A549 (cell line): ENCODE measurements at regions not wholly inside any gene's neighbourhood (a gene's known extent, or its start where the extent isn't known, plus 50 kb on each side); places are given as distances from the start of the nearest gene placed in this dataset.

ENCODE experiments used
- ATAC-seq, 2 experiments: fragments of 200-7000 bp in 1 of 2; fragments of >200 bp in 1 of 2; cut with Nextera tagmentation in 1 of 2; cut with Tn5 transposase in 1 of 2; 3 replicates each; pipeline versions ENCODE4 v1.8.0 to v1.9.1; 2018 to 2020; ENCODE audit warnings: mild to moderate bottlenecking in 1 of 2, moderate library complexity in 1 of 2
- CTCF ChIA-PET: fragments of 300-600 bp; sonication (Branson Sonifier 250); formaldehyde crosslinking; extraction: SDS; loops from one replicate; lab custom pipeline; 2021; ENCODE audit warnings: antibody characterized with exemption, inconsistent platforms; lab: Yijun Ruan, JAX
- POLR2A ChIA-PET: fragments of 350-600 bp; formaldehyde crosslinking; extraction: SDS; loops from one replicate; lab custom pipeline; 2021; ENCODE audit warnings: antibody characterized with exemption, inconsistent platforms; lab: Yijun Ruan, JAX
- DNase-seq, 2 experiments: peaks; one replicate each; pipeline versions ENCODE4 v3.0.0 to v3.0.0-alpha.2; 2011 to 2016; ENCODE audit warnings: low read depth in 1 of 2, low spot score in 1 of 2
- FAIRE-seq: peaks from 2 replicates; lab custom pipeline; 2011; peaks lifted over from hg19 to GRCh38; lab: Jason Lieb, UNC
- H3K27ac ChIP-seq, 2 experiments: fragments of >200 bp; sonication (Bioruptor Twin); formaldehyde crosslinking; 3 replicates each; pipeline ENCODE4 v1.5.1; 2016 to 2017
- H3K4me1 ChIP-seq: fragments of >200 bp; sonication (Bioruptor Twin); formaldehyde crosslinking; 3 replicates; pipeline ENCODE4 v1.6.1; 2016
- H3K4me2 ChIP-seq: fragments of >200 bp; sonication (Bioruptor Twin); formaldehyde crosslinking; 3 replicates; pipeline ENCODE4 v1.6.1; 2016
- H3K4me3 ChIP-seq: fragments of >200 bp; sonication (Bioruptor Twin); formaldehyde crosslinking; 3 replicates; pipeline ENCODE4 v1.5.1; 2016
- H3K9me3 ChIP-seq: fragments of >200 bp; sonication (Bioruptor Twin); formaldehyde crosslinking; 3 replicates; pipeline ENCODE4 v1.6.1; 2016
- BHLHE40 ChIP-seq: IDR thresholded peaks from 2 replicates; pipeline ENCODE4 v1.6.1; 2012; ENCODE audit warnings: low read depth, low read length, inconsistent platforms
- CEBPB ChIP-seq, 2 experiments: fragments of >200 bp in 1 of 2; sonication (Bioruptor Twin) in 1 of 2; formaldehyde crosslinking in 1 of 2; IDR thresholded peaks; 2 replicates each; pipeline ENCODE4 v1.6.1; 2012 to 2016
- EHMT2 ChIP-seq: fragments of 200-600 bp; sonication (generic); IDR thresholded peaks from 2 replicates; pipeline ENCODE4 v1.6.1; 2016; ENCODE audit warnings: antibody characterized with exemption, low read depth, mild to moderate bottlenecking, moderate library complexity
- EP300 ChIP-seq, 2 experiments: fragments of >200 bp; sonication (Bioruptor Twin); formaldehyde crosslinking; IDR thresholded peaks; 2 replicates in 1 of 2; 3 replicates in 1 of 2; pipeline ENCODE4 v1.6.1; 2016 to 2017
- ESRRA ChIP-seq: fragments of 150-350 bp; IDR thresholded peaks from 2 replicates; pipeline ENCODE4 v1.6.1; 2014; ENCODE audit warnings: mild to moderate bottlenecking, low read length, borderline replicate concordance
- HOXB13 ChIP-seq: fragments of 250-450 bp; sonication (Bioruptor Pico); IDR thresholded peaks from 2 replicates; pipeline ENCODE4 v1.5.0; 2020; ENCODE audit warnings: low read depth, mild to moderate bottlenecking, moderate library complexity
- HOXB5 ChIP-seq: fragments of 250-450 bp; sonication (Bioruptor Pico); IDR thresholded peaks from 2 replicates; pipeline ENCODE4 v1.5.0; 2020; ENCODE audit warnings: mild to moderate bottlenecking, moderate library complexity
- JUNB ChIP-seq: fragments of >200 bp; sonication (Bioruptor Twin); formaldehyde crosslinking; IDR thresholded peaks from 2 replicates; pipeline ENCODE4 v1.6.1; 2016
- NFE2L2 ChIP-seq: fragments of 150-350 bp; conservative IDR thresholded peaks from 2 replicates; pipeline ENCODE4 v1.6.1; 2014; ENCODE audit warnings: low read length
- NPAS2 ChIP-seq: fragments of 250-450 bp; sonication (Bioruptor Pico); IDR thresholded peaks from 2 replicates; pipeline ENCODE4 v1.8.0; 2022; ENCODE audit warnings: mild to moderate bottlenecking, moderate library complexity, borderline replicate concordance
- NR3C1 ChIP-seq: fragments of >200 bp; sonication (Bioruptor Twin); formaldehyde crosslinking; IDR thresholded peaks from 3 replicates; pipeline ENCODE4 v1.6.1; 2017
- RCOR1 ChIP-seq: fragments of 150-350 bp; IDR thresholded peaks from 2 replicates; pipeline ENCODE4 v1.6.1; 2014; ENCODE audit warnings: antibody characterized with exemption, low read length, low read depth
- RFX5 ChIP-seq: fragments of 450-650 bp; IDR thresholded peaks from 2 replicates; pipeline ENCODE4 v1.7.1; 2014; ENCODE audit warnings: antibody characterized with exemption, mild to moderate bottlenecking, moderate library complexity
- SMC3 ChIP-seq: fragments of >200 bp; sonication (Bioruptor Twin); formaldehyde crosslinking; IDR thresholded peaks from 3 replicates; pipeline ENCODE4 v1.6.1; 2018; ENCODE audit warnings: inconsistent platforms
- SREBF2 ChIP-seq: fragments of 450-650 bp; IDR thresholded peaks from 2 replicates; pipeline ENCODE4 v1.6.1; 2014; ENCODE audit warnings: mild to moderate bottlenecking, moderate library complexity
- USF2 ChIP-seq: fragments of 450-650 bp; IDR thresholded peaks from 2 replicates; pipeline ENCODE4 v1.6.1; 2014; ENCODE audit warnings: antibody characterized with exemption
- ZC3H11A ChIP-seq: fragments of 450-650 bp; IDR thresholded peaks from 2 replicates; pipeline ENCODE4 v1.6.1; 2014; ENCODE audit warnings: antibody characterized with exemption, mild to moderate bottlenecking
- ZFP36 ChIP-seq: fragments of 450-650 bp; IDR thresholded peaks from 2 replicates; pipeline ENCODE4 v1.6.1; 2014; ENCODE audit warnings: borderline replicate concordance; ENCODE audit not compliant: partially characterized antibody
- WGBS: methylation state at CpG from one replicate; pipeline ENCODE4 v1.1.6; 2017; ENCODE audit errors: missing lambda C conversion rate; 5-methylcytosine and 5-hydroxymethylcytosine counted together
- TF ChIP-seq, protein P1 (sequence below): fragments of 250-450 bp; sonication (Bioruptor Pico); IDR thresholded peaks from 2 replicates; pipeline ENCODE4 v1.5.0; 2021; ENCODE audit warnings: mild to moderate bottlenecking, moderate library complexity, borderline replicate concordance
- TF ChIP-seq, protein P2 (sequence below): fragments of >200 bp; sonication (Bioruptor Twin); formaldehyde crosslinking; IDR thresholded peaks from 2 replicates; pipeline ENCODE4 v1.6.1; 2016
- TF ChIP-seq, protein P3 (sequence below): IDR thresholded peaks from 2 replicates; pipeline ENCODE4 v1.6.1; 2012; ENCODE audit warnings: low read depth, borderline replicate concordance
- TF ChIP-seq, protein P4 (sequence below): fragments of >200 bp; sonication (Bioruptor Twin); formaldehyde crosslinking; IDR thresholded peaks from 3 replicates; pipeline ENCODE4 v1.6.1; 2016

- TF ChIP-seq, protein P1, sequence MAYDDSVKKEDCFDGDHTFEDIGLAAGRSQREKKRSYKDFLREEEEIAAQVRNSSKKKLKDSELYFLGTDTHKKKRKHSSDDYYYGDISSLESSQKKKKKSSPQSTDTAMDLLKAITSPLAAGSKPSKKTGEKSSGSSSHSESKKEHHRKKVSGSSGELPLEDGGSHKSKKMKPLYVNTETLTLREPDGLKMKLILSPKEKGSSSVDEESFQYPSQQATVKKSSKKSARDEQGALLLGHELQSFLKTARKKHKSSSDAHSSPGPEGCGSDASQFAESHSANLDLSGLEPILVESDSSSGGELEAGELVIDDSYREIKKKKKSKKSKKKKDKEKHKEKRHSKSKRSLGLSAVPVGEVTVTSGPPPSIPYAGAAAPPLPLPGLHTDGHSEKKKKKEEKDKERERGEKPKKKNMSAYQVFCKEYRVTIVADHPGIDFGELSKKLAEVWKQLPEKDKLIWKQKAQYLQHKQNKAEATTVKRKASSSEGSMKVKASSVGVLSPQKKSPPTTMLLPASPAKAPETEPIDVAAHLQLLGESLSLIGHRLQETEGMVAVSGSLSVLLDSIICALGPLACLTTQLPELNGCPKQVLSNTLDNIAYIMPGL, result no peak
- TF ChIP-seq NR3C1 (no peak), CEBPB (IDR thresholded peaks at IDR 0.05) (no peak), EHMT2 (no peak), JUNB (no peak)
- TF ChIP-seq, protein P2, sequence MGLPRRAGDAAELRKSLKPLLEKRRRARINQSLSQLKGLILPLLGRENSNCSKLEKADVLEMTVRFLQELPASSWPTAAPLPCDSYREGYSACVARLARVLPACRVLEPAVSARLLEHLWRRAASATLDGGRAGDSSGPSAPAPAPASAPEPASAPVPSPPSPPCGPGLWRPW, result no peak
- TF ChIP-seq, all 56 proteins: peak for 0
Measured at GRCh38 chr6:4620284-4621151, 155.7 kb upstream of the CDYL start (continued).

- CTCF ChIA-PET, result no interaction called here
- no peak for FAIRE-seq
- Histone ChIP-seq H3K9me3 (no peaks in the 10 kb centered on the region), H3K4me3 (no peak overlapping the region), H3K4me2 (no peak overlapping the region), H3K27ac (no peak overlapping the region), H3K4me1 (no peaks in the 10 kb centered on the region)
- TF ChIP-seq SMC3 (no peak), RCOR1 (no peak), SREBF2 (no peak), HOXB5 (CRISPR knock-in tag) (no peak)
- TF ChIP-seq, protein P3, sequence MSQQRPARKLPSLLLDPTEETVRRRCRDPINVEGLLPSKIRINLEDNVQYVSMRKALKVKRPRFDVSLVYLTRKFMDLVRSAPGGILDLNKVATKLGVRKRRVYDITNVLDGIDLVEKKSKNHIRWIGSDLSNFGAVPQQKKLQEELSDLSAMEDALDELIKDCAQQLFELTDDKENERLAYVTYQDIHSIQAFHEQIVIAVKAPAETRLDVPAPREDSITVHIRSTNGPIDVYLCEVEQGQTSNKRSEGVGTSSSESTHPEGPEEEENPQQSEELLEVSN, result no peak
- DNase-seq, result no peak
- POLR2A ChIA-PET, result no interaction called here
- ATAC-seq, result no peak
- WGBS, result 76% methylated on average over 8 of the region's 8 CpGs
Measured at GRCh38 chr6:4616311-4616710, 159.9 kb upstream of the CDYL start.

- TF ChIP-seq ZFP36, result no peak
- TF ChIP-seq NFE2L2, result no peak
- no peak for TF ChIP-seq NPAS2 (CRISPR knock-in tag)
- TF ChIP-seq BHLHE40, result no peak
- no peak for TF ChIP-seq ESRRA
- no peak for TF ChIP-seq RCOR1
- no peak for TF ChIP-seq RFX5
- TF ChIP-seq USF2, result no peak
- no peak for TF ChIP-seq HOXB13 (CRISPR knock-in tag)
- TF ChIP-seq SMC3, result no peak
- no peak for TF ChIP-seq EP300 (IDR thresholded peaks at IDR 0.05)
- TF ChIP-seq, protein P4, sequence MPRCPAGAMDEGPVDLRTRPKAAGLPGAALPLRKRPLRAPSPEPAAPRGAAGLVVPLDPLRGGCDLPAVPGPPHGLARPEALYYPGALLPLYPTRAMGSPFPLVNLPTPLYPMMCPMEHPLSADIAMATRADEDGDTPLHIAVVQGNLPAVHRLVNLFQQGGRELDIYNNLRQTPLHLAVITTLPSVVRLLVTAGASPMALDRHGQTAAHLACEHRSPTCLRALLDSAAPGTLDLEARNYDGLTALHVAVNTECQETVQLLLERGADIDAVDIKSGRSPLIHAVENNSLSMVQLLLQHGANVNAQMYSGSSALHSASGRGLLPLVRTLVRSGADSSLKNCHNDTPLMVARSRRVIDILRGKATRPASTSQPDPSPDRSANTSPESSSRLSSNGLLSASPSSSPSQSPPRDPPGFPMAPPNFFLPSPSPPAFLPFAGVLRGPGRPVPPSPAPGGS, result no peak
- no peak for TF ChIP-seq EHMT2
- no peak for TF ChIP-seq ZC3H11A
- POLR2A ChIA-PET, result no interaction called here
- no peak for FAIRE-seq
Measured at GRCh38 chr6:4615891-4616290, 160.3 kb upstream of the CDYL start.

More at GRCh38 chr6:4615891-4616290, 160.3 kb upstream of the CDYL start:
- H3K4me1 ChIP-seq, result no peaks in the 10 kb centered on the region
- DNase-seq, result no peak
- no peak overlapping the region for H3K27ac ChIP-seq
- 49% methylated on average over 3 of the region's 3 CpGs for WGBS
- H3K4me2 ChIP-seq, result no peak overlapping the region
- H3K4me3 ChIP-seq, result no peak overlapping the region
- H3K9me3 ChIP-seq, result no peaks in the 10 kb centered on the region
- CTCF ChIA-PET, result no interaction called here
- ATAC-seq, result no peak
